ENCODE measurements at regions not wholly inside any gene's neighbourhood (a gene's known extent, or its start where the extent isn't known, plus 50 kb on each side); places are given as distances from the start of the nearest gene placed in this dataset.
"Not testable (repeated sequence)": the region's sequence is repeated elsewhere in the genome, so short reads cannot be mapped to it uniquely, and the experiment has no call there.

DNA sequence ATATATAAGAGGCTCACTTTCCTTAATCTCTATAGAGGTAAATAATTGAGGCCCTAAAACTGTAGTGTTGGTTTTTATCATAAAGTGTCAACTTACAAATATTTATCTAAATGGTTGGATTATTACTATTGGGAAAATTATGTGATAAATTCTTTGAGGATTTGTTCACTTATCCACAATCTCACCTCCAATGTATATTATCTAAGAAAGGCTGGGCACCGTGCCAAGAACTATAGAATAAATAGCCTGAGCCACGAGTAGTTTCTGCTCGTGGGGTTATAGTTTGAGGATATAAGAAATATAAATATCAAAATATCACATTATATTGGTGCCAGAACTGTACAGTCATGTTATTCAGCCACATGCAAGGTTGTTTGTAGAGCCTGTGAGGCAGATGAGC, 177.9 kb downstream of the VEGFC start:
- no peak for TF ChIP-seq CTCF (conservative IDR thresholded peaks at IDR 0.05; ENCODE audit: low read depth, low read length)
- H3K4me3 ChIP-seq (ENCODE audit: low read length), result no peak overlapping the region
- no peak for DNase-seq (ENCODE audit: low read depth)

GRCh38 chr4:176616151-176616550, 176.6 kb downstream of the VEGFC start:
- H3K4me3 ChIP-seq (ENCODE audit: low read length), result no peak overlapping the region
- DNase-seq (ENCODE audit: low read depth), result no peak
- TF ChIP-seq CTCF (conservative IDR thresholded peaks at IDR 0.05; ENCODE audit: low read depth, low read length), result no peak

GRCh38 chr4:176618138-176618537, 174.6 kb downstream of the VEGFC start:
- no peak overlapping the region for H3K4me3 ChIP-seq (ENCODE audit: low read length)
- TF ChIP-seq CTCF (conservative IDR thresholded peaks at IDR 0.05; ENCODE audit: low read depth, low read length), result no peak
- no peak for DNase-seq (ENCODE audit: low read depth)

- no peak for TF ChIP-seq CTCF (conservative IDR thresholded peaks at IDR 0.05; ENCODE audit: low read depth, low read length)
- H3K4me3 ChIP-seq (ENCODE audit: low read length), result no peak overlapping the region
- DNase-seq (ENCODE audit: low read depth), result no peak
Observed at GRCh38 chr4:176619430-176619829, 173.3 kb downstream of the VEGFC start.

- no peak overlapping the region for H3K4me3 ChIP-seq (ENCODE audit: low read length)
- no peak for TF ChIP-seq CTCF (conservative IDR thresholded peaks at IDR 0.05; ENCODE audit: low read depth, low read length)
- DNase-seq (ENCODE audit: low read depth), result no peak
Observed at GRCh38 chr4:176622251-176622948, 170.3 kb downstream of the VEGFC start.

- H3K4me3 ChIP-seq (ENCODE audit: low read length); DNase-seq (ENCODE audit: low read depth): not testable (repeated sequence)
Observed at GRCh38 chr4:176624983-176625610, 167.6 kb downstream of the VEGFC start.

DNA sequence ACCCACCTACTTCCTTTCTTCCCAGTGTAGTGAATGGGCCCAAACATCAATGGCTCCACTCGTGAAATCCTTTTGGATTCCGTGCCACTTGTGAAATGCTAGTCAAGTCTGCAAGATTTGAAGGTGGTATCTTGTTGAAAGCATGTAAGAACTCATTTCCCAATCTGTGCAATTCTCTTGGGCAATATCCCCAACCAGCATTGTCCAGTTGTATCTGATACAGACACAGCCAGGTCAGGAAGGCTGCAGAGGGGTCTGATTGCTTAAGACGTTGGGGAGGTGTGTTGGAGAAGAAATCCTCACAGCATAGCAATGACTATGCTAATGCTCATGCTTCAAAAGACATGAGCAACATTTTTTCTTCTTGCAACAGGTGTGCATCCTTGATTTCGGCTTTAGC, 164.8 kb downstream of the VEGFC start:
- TF ChIP-seq CTCF (conservative IDR thresholded peaks at IDR 0.05; ENCODE audit: low read depth, low read length), result no peak
- no peak for DNase-seq (ENCODE audit: low read depth)
- no peak overlapping the region for H3K4me3 ChIP-seq (ENCODE audit: low read length)

Data from retinal pigment epithelial cell (primary cell).